Stimulated activated CD4-positive, alpha-beta T cell treated with anti-CD3 and anti-CD28 coated beads, Interleukin-1b, Interleukin-23, amount 100 ng/mL, for 4 hours (primary cell): ENCODE measurements at regions not wholly inside any gene's neighbourhood (a gene's known extent, or its start where the extent isn't known, plus 50 kb on each side); places are given as distances from the start of the nearest gene placed in this dataset.
"Not testable (repeated sequence)": the region's sequence is repeated elsewhere in the genome, so short reads cannot be mapped to it uniquely, and the experiment has no call there.

ENCODE experiments used
- DNase-seq, 2 donors: peaks; one replicate each; pipeline ENCODE4 v3.0.0-alpha.2; 2020; ENCODE audit warnings: low read depth in 2 of 2

DNA sequence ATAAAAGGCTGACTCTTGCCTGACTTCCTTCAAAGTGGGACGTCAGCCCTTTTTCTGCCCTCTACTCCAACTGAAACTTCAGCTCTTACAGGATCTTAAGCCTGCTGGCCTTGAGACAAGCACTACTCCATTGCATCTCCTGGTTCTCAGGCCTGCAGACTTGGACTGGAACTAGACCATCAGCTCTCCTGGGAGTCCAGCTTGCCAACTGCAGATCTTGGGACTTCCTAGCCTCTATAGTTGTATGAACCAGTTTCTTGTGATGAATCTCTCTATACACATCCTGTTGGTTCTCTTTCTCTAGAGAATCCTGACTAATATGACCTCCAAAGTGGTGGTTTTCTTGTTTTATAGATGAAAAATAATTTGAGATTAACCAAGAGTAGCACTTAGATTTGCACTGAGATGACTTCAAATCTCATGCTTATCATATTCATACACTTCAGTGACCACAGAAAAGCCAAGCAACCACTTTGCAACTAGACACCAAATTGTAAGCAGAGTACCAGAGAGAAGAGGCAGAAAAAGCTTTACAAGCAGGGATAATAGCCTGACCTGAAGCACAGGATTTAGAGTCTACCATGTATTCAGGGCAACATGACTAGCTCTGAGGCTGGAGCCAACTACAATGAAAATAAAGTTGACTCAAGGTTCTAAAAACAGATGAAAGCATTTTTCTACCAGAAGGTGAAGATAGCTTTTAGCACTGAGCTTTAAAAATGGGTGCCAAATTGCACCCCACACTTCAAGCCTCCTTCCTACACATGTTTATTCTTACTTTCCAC lies 661.3 kb upstream of the USP24 start:
- no peak for DNase-seq

DNA sequence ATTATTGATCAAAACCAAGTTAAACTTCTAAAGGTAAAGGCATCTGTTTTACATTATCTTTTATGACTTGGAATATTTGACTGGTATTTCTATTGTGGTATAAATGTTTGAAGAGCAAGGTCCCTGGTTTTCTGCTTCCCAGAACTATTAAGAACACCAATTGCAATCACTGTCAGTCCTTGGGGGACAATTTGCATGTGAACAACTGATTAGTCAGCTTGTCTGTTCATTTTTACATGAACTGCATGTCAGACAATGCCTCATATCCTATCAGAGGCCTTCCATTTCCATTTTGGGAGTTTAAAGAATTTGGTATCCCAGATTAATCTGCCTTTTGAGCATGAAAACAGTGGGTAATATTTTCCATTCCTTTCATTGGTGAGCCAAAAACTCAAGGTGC lies 654.9 kb upstream of the USP24 start:
- DNase-seq, result no peak

GRCh38 chr1:55869065-55869464 lies 653.9 kb upstream of the USP24 start:
- no peak for DNase-seq

- DNase-seq, result no peak
These were observed 652.9 kb upstream of the USP24 start for GRCh38 chr1:55868026-55868425.

GRCh38 chr1:55867304-55867843 lies 652.2 kb upstream of the USP24 start:
- no peak for DNase-seq

DNA sequence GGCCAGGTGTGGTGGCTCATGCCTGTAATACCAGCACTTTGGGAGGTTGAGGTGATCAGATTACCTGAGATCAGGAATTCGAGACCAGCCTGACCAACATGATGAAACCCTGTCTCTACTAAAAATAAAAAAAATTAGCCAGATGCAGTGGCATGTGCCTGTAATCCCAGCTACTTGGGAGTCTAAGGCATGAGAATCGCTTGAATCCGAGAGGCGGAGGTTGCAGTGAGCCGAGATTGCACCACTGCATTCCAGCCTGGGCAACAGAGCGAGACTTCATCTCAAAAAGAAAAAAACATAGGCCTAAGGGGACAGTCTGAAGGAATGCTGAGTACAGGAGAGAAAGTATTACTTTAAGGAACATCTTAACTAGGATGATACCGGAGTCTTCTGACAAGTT lies 650.6 kb upstream of the USP24 start:
- DNase-seq, result not testable (repeated sequence)

DNA sequence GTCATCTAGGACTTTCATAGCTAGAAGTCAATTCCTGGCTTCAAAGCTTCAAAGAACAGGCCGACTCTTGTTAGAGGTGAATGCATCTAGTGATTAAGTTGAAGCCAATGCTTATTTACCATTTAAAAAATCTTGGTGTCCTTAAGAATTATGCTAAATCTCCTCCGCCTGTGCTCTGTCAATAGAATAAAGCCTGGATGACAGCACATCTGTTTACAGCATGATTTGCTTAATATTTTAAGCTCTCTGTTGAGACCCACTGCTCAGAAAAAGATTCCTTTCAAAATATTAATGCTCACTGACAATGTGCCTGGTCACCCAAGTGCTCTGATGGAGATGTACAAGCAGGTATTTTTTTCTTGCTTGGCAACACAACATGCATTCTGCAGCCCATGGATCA lies 649.1 kb upstream of the USP24 start:
- no peak for DNase-seq

GRCh38 chr1:55861676-55862340 lies 646.6 kb upstream of the USP24 start:
- no peak for DNase-seq

DNA sequence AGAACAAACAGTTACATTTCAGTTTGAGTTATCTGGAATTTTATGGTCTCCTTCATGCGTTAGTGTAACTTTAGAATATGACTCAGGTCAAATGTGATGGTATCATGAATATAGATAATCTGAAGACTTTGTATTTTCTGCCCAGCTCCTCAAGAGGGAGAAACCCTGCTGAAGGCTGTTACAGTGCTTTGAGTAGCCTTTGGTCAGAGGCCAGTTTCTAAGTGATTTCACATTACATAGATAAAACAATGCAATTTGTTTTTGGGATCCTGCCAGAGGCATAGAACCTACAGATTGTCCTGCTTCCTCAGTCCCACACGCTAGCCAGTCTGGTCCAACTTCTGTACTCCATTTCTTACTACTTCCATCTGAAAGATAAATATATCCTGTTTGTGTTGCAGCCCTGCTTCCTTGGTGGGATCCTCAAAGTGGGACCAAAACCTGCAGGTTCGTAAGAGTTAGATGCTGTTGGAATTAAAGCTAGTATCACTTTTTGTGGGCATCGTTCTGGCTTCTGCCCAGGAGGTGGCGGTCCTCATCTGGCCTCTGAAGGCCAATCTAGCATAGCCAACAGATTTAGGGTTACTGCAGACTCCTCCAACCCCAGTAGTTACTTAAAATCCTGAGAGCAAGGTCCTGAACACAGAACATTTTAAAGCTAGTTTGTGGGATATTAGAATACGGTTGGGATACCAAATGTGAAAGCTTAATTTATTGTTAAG lies 645.8 kb upstream of the USP24 start:
- DNase-seq, result no peak

DNA sequence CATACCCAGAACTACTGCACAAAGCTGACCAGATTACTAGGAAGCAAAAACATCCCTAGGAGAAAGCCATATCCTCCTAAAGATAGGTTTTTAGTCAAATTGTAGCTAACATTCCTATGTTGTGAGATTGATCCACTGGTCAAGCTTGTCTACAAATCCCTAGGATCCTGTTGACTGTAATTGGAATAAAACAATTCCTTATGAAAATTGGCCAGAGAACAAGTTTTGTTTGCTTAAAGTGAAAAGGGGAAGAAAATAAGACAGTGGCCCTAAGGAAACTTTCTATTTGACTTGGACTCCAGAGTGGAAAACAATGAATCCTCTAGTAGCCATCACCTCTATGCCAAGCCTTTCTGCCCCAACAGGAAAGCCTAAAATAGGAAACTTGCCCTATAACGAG lies 645.2 kb upstream of the USP24 start:
- DNase-seq, result no peak

DNA sequence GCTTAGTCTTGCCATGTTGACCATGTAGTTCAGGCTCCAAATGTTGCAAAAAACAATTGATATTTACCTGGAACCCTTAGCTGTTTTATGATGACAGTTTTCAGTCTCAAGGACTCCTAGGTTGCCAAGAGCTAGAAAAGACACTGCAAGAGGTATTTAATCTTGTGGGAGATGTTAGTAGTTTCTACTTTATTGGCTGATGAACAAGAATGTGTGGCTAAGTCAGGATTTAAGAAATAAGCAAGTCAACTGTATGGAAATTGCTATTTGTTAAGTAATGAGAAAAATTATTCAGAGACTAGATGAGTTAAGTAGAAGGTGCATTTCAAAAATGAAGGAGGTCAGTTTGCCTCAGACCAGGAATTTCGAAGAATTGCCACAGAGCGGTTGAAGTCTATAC lies 639.7 kb upstream of the USP24 start:
- DNase-seq, result no peak

GRCh38 chr1:55848906-55849305 lies 633.7 kb upstream of the USP24 start:
- DNase-seq, result no peak

DNA sequence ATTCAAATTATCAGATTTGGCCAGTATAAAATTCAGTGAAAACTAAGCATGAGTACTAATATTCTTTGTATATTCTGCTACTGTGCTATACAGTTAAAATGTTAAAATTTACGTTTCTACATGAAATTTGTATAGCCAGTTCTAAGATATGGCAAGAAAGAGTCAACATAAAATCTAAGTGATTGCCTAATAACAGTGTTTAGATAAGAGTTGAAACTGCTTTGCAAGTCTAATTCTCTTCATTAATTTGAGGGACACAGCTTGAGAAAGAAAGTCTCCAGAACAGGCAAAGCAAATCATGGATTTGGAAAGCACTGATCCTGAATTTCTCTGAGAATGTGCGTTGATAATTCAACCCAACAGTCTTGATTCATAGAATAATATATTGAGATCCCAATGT lies 630.9 kb upstream of the USP24 start:
- no peak for DNase-seq

- no peak for DNase-seq
These were observed 629.2 kb upstream of the USP24 start for GRCh38 chr1:55844322-55844721.

- DNase-seq, result no peak
These were observed 624.5 kb upstream of the USP24 start for GRCh38 chr1:55839626-55840025.

- no peak for DNase-seq
These were observed 624.1 kb upstream of the USP24 start for GRCh38 chr1:55839221-55839620.

GRCh38 chr1:55836086-55836485 lies 620.9 kb upstream of the USP24 start:
- no peak for DNase-seq

GRCh38 chr1:55833529-55834091 lies 618.4 kb upstream of the USP24 start:
- DNase-seq, result no peak

DNA sequence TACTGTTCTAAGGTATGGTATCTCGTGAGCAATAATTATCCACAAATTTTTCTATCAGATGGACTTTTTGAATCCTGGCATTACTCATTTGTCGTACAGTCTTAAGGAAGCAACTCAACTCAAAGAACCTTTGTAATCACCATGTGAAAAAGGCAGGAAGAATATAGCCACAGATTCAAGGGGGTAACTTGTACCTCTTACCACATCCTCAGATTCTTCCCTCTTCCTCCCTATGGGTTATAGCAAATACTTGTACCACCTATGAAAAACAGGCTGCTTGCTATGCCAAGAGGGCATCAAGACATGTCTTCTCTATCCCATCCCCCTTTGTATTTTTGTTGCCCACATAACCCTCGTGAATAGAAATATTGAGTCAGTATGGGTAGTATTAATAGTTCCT lies 616.6 kb upstream of the USP24 start:
- DNase-seq, result no peak

DNA sequence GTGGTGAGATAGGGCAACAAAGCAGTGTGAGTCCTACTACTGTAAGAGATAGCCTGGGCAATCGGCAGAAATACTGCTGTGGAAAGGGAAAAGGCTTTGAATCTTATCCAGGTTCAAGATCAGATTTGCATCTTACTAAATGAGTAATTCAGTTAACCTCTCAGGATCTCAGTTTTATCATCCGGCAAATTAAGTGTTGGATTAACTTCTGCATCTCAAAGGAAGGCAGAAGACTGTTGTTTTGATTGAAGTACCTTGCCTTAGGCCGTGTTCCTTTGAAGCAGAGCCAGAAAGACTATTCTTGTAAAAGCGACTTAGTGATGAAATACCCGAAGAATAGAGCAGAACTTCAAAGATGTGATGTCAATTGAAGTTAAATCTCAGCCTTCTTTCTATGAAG lies 612.9 kb upstream of the USP24 start:
- DNase-seq, result no peak

GRCh38 chr1:55827350-55827749 lies 612.2 kb upstream of the USP24 start:
- DNase-seq, result no peak

- DNase-seq, result no peak
These were observed 611.4 kb upstream of the USP24 start for GRCh38 chr1:55826381-55827080.
